Astrocyte (in vitro differentiated cells and primary cell): ENCODE measurements at regions not wholly inside any gene's neighbourhood (a gene's known extent, or its start where the extent isn't known, plus 50 kb on each side); places are given as distances from the start of the nearest gene placed in this dataset.

Source experiments
- DNase-seq: peaks from one replicate; pipeline ENCODE4 v3.0.0-alpha.2; 2010; ENCODE audit warnings: low read depth
- FAIRE-seq: peaks from 2 replicates; lab custom pipeline; 2011; peaks lifted over from hg19 to GRCh38; lab: Jason Lieb, UNC
- H2AFZ ChIP-seq: 2 replicates; pipeline ENCODE4 v1.6.0; 2012; ENCODE audit warnings: low read depth, low read length, inconsistent platforms
- H3K27ac ChIP-seq: 2 replicates; pipeline ENCODE4 v1.5.1; 2011; ENCODE audit warnings: low read depth, low read length, inconsistent platforms
- H3K27me3 ChIP-seq: 2 replicates; pipeline ENCODE4 v1.6.0; 2011; ENCODE audit warnings: low read length, inconsistent platforms; ENCODE audit not compliant: insufficient read depth
- H3K36me3 ChIP-seq: 2 replicates; pipeline ENCODE4 v1.5.1; 2011; ENCODE audit warnings: low read length, inconsistent platforms; ENCODE audit not compliant: insufficient read depth
- H3K4me1 ChIP-seq: 2 replicates; pipeline ENCODE4 v1.5.1; 2011; ENCODE audit warnings: low read length, inconsistent platforms; ENCODE audit not compliant: insufficient read depth
- H3K4me2 ChIP-seq: 2 replicates; pipeline ENCODE4 v1.6.0; 2012; ENCODE audit warnings: low read length, inconsistent platforms
- H3K4me3 ChIP-seq: 2 replicates; pipeline ENCODE4 v1.5.1; 2011; ENCODE audit warnings: low read depth, mild to moderate bottlenecking, low read length, inconsistent platforms; ENCODE audit not compliant: insufficient read depth
- H3K79me2 ChIP-seq: 2 replicates; pipeline ENCODE4 v1.6.0; 2012; ENCODE audit warnings: mild to moderate bottlenecking, low read length, inconsistent platforms; ENCODE audit not compliant: insufficient read depth
- H3K9ac ChIP-seq: 2 replicates; pipeline ENCODE4 v1.6.0; 2012; ENCODE audit warnings: mild to moderate bottlenecking, low read length, inconsistent platforms
- H3K9me3 ChIP-seq: 2 replicates; pipeline ENCODE4 v1.5.1; 2012; ENCODE audit warnings: low read depth, mild to moderate bottlenecking, low read length, inconsistent platforms; ENCODE audit not compliant: insufficient read depth
- H4K20me1 ChIP-seq: 2 replicates; pipeline ENCODE4 v1.6.0; 2012; ENCODE audit warnings: low read length, inconsistent platforms; ENCODE audit not compliant: insufficient read depth
- H3K27ac Mint-ChIP-seq: one replicate; pipeline ENCODE4 v1.8.0; 2021; ENCODE audit warnings: mild to moderate bottlenecking, mixed read lengths; ENCODE audit not compliant: unreplicated experiment
- H3K27me3 Mint-ChIP-seq: one replicate; pipeline ENCODE4 v1.8.0; 2021; ENCODE audit warnings: low read depth, mixed read lengths; ENCODE audit not compliant: unreplicated experiment
- H3K36me3 Mint-ChIP-seq: one replicate; pipeline ENCODE4 v1.8.0; 2021; ENCODE audit warnings: low read depth, mixed read lengths; ENCODE audit not compliant: unreplicated experiment
- H3K4me1 Mint-ChIP-seq: one replicate; pipeline ENCODE4 v1.8.0; 2021; ENCODE audit warnings: low read depth, mixed read lengths; ENCODE audit not compliant: unreplicated experiment
- H3K4me3 Mint-ChIP-seq: one replicate; pipeline ENCODE4 v1.8.0; 2021; ENCODE audit warnings: mild to moderate bottlenecking, moderate library complexity, mixed read lengths; ENCODE audit not compliant: unreplicated experiment
- H3K9me3 Mint-ChIP-seq: one replicate; pipeline ENCODE4 v1.8.0; 2021; ENCODE audit warnings: mild to moderate bottlenecking, mixed read lengths; ENCODE audit not compliant: unreplicated experiment
- EZH2 ChIP-seq: IDR thresholded peaks from 2 replicates; pipeline ENCODE4 v1.6.1; 2012; ENCODE audit warnings: mild to moderate bottlenecking, low read length, inconsistent platforms; ENCODE audit not compliant: insufficient read depth
- TF ChIP-seq, protein P1 (sequence below): IDR thresholded peaks from 2 replicates; pipeline ENCODE4 v1.5.1; 2011; ENCODE audit warnings: low read depth, mild to moderate bottlenecking, inconsistent platforms, low read length, moderate library complexity; ENCODE audit not compliant: insufficient read depth

DNA sequence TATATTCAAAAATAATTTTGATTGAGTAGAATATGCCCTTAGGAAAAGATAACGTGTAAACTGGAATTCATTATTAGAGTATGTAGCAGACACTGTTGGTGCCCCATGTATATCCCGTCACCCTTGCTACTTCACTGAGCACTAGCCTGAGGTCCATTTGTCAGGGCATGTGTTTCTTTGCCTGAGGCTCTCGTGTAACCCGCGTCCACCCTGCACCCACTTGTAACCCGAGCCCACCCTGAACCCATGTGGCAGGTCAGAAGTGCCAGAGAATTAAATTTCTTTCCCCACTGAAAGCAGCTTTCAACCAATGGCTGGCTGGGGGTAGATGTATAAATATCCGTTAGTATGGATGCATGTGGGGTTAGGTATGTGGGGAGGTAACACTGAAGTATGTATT is 474.2 kb upstream of the ZNF385D start:
- no peak overlapping the region for H3K4me3 Mint-ChIP-seq
- H3K36me3 ChIP-seq: no peaks in the 10 kb centered on the region
- H3K4me1 ChIP-seq: no peaks in the 10 kb centered on the region
- H3K4me2 ChIP-seq: no peak overlapping the region
- H3K27ac ChIP-seq: no peak overlapping the region
- H4K20me1 ChIP-seq: no peaks in the 10 kb centered on the region
- no peak for TF ChIP-seq EZH2
- TF ChIP-seq, protein P1, sequence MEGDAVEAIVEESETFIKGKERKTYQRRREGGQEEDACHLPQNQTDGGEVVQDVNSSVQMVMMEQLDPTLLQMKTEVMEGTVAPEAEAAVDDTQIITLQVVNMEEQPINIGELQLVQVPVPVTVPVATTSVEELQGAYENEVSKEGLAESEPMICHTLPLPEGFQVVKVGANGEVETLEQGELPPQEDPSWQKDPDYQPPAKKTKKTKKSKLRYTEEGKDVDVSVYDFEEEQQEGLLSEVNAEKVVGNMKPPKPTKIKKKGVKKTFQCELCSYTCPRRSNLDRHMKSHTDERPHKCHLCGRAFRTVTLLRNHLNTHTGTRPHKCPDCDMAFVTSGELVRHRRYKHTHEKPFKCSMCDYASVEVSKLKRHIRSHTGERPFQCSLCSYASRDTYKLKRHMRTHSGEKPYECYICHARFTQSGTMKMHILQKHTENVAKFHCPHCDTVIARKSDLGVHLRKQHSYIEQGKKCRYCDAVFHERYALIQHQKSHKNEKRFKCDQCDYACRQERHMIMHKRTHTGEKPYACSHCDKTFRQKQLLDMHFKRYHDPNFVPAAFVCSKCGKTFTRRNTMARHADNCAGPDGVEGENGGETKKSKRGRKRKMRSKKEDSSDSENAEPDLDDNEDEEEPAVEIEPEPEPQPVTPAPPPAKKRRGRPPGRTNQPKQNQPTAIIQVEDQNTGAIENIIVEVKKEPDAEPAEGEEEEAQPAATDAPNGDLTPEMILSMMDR: no peak
- H2AFZ ChIP-seq: no peak overlapping the region
- FAIRE-seq (no peak), DNase-seq (no peak)
- no peaks in the 10 kb centered on the region for H3K36me3 Mint-ChIP-seq
- H3K4me1 Mint-ChIP-seq: no peaks in the 10 kb centered on the region
- H3K27me3 Mint-ChIP-seq: peaks cover 3% of the 10 kb centered on the region
- H3K27me3 ChIP-seq: no peaks in the 10 kb centered on the region
- no peak overlapping the region for H3K4me3 ChIP-seq
- H3K27ac Mint-ChIP-seq: no peak overlapping the region
- H3K9ac ChIP-seq: no peak overlapping the region
- H3K9me3 ChIP-seq: no peaks in the 10 kb centered on the region
- H3K79me2 ChIP-seq: no peaks in the 10 kb centered on the region
- peaks cover 2% of the 10 kb centered on the region for H3K9me3 Mint-ChIP-seq

DNA sequence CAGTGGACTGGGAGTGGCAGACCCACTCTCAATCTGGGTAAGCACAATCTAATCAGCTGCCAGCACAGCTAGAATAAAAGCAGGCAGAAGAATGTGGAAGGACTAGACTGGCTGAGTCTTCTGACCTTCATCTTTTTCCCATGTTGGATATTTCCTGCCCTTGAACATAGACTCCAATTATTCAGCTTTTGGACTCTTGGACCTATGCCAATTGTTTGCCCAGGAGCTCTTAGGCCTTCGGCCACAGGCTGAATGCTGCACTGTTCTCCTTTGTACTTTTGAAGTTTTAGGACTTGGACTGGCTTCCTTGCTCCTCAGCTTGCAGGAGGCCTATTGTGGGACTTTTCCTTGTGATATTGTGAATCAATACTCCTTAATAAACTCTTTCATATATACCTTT is 477.7 kb upstream of the ZNF385D start:
- no peak overlapping the region for H3K27ac ChIP-seq
- no peak overlapping the region for H2AFZ ChIP-seq
- no peak overlapping the region for H3K9ac ChIP-seq
- no peaks in the 10 kb centered on the region for H3K36me3 Mint-ChIP-seq
- no peak overlapping the region for H3K4me3 ChIP-seq
- no peaks in the 10 kb centered on the region for H3K9me3 ChIP-seq
- DNase-seq (no peak), FAIRE-seq (no peak)
- H3K4me3 Mint-ChIP-seq: no peak overlapping the region
- no peaks in the 10 kb centered on the region for H3K27me3 Mint-ChIP-seq
- H3K4me1 ChIP-seq: no peaks in the 10 kb centered on the region
- H3K9me3 Mint-ChIP-seq: peaks cover 2% of the 10 kb centered on the region
- no peaks in the 10 kb centered on the region for H3K79me2 ChIP-seq
- no peaks in the 10 kb centered on the region for H4K20me1 ChIP-seq
- H3K4me1 Mint-ChIP-seq: peaks cover 12% of the 10 kb centered on the region
- no peak overlapping the region for H3K4me2 ChIP-seq
- H3K27me3 ChIP-seq: no peaks in the 10 kb centered on the region
- no peak overlapping the region for H3K27ac Mint-ChIP-seq
- no peaks in the 10 kb centered on the region for H3K36me3 ChIP-seq
- TF ChIP-seq EZH2: no peak
- TF ChIP-seq, protein P1: no peak

DNA sequence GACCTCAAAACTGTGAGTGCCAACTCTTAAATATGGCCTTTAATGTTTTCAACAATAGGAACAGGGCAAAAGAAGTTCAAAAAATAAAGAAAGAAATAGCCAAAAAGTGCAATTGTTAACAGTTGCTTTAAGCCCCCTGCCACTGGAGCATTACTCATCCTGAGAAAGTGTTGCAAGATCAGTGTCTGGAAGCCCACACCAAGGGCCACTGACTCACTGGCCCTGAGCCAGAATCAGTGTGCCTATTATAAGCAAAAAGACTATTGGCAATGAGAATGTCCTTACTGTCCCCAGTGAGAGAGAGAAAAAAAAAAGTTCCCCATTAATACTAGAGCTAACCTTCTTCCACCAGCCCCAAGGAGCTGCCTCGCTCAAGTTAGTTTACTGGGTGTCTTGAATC is 480.1 kb upstream of the ZNF385D start:
- no peak overlapping the region for H3K9ac ChIP-seq
- H3K4me3 ChIP-seq: no peak overlapping the region
- DNase-seq (no peak), FAIRE-seq (no peak)
- Mint-ChIP-seq H3K4me3 (no peak overlapping the region), H3K9me3 (no peaks in the 10 kb centered on the region), H3K27ac (peak overlapping the region; percentile 86), H3K36me3 (no peaks in the 10 kb centered on the region), H3K27me3 (no peaks in the 10 kb centered on the region), H3K4me1 (peaks cover 12% of the 10 kb centered on the region)
- no peaks in the 10 kb centered on the region for H3K4me1 ChIP-seq
- H2AFZ ChIP-seq: no peak overlapping the region
- H3K27me3 ChIP-seq: no peaks in the 10 kb centered on the region
- TF ChIP-seq, protein P1: no peak
- no peaks in the 10 kb centered on the region for H4K20me1 ChIP-seq
- H3K9me3 ChIP-seq: no peaks in the 10 kb centered on the region
- no peak overlapping the region for H3K27ac ChIP-seq
- no peaks in the 10 kb centered on the region for H3K79me2 ChIP-seq
- no peaks in the 10 kb centered on the region for H3K36me3 ChIP-seq
- H3K4me2 ChIP-seq: no peak overlapping the region
